ENCODE measurements at regions not wholly inside any gene's neighbourhood (a gene's known extent, or its start where the extent isn't known, plus 50 kb on each side); places are given as distances from the start of the nearest gene placed in this dataset.

- Histone ChIP-seq H3K36me3 (no peaks in the 10 kb centered on the region), H3K9me3 (no peaks in the 10 kb centered on the region), H3K27me3 (no peaks in the 10 kb centered on the region), H3K4me1 (peaks cover 37 to 43% of the 10 kb centered on the region in 2 donors), H3K4me3 (no peak overlapping the region), H3K27ac (peak overlapping the region; percentile 68 to 92 (median 82))
- DNase-seq (no peak), ATAC-seq (peak in 1 of 2 donors; percentile 9)
- TF ChIP-seq POLR2A (IDR thresholded peaks at IDR 0.05) (no peak), CTCF (IDR thresholded peaks at IDR 0.05 in 4 of 5, conservative IDR thresholded peaks at IDR 0.05 in 1 of 5) (no peak)
- intact Hi-C loops (cut with DNase I; ENCODE audit: low total_unique reads) = loop anchor here (5.0 kb wide), 2 partner anchors 53 to 347 kb away; no protein-coding TSS in a partner anchor
- in situ Hi-C loops (cut with MboI; ENCODE audit: low sequenced_read_pairs in 4 of 4) = no loop called here
Observed at GRCh38 chr6:122129313-122130025, 270.0 kb upstream of the HSF2 start.

- Histone ChIP-seq H3K9me3 (no peaks in the 10 kb centered on the region), H3K4me3 (no peak overlapping the region), H3K27ac (peak overlapping the region; percentile 68 to 92 (median 82)), H3K27me3 (no peaks in the 10 kb centered on the region), H3K4me1 (peaks cover 37 to 43% of the 10 kb centered on the region in 2 donors), H3K36me3 (no peaks in the 10 kb centered on the region)
- TF ChIP-seq CTCF (IDR thresholded peaks at IDR 0.05 in 4 of 5, conservative IDR thresholded peaks at IDR 0.05 in 1 of 5) (no peak), POLR2A (IDR thresholded peaks at IDR 0.05) (no peak)
- DNase-seq (peak in 1 of 2 donors; percentile 8), ATAC-seq (peak in 1 of 2 donors; percentile 28)
- intact Hi-C loops (cut with DNase I; ENCODE audit: low total_unique reads) (no loop called here), in situ Hi-C loops (cut with MboI; ENCODE audit: low sequenced_read_pairs in 4 of 4) (no loop called here)
Observed at GRCh38 chr6:122130026-122130348, 269.5 kb upstream of the HSF2 start.

- H3K27me3 ChIP-seq = no peaks in the 10 kb centered on the region
- no peaks in the 10 kb centered on the region for H3K36me3 ChIP-seq
- intact Hi-C loops (cut with DNase I; ENCODE audit: low total_unique reads) = no loop called here
- H3K9me3 ChIP-seq = no peaks in the 10 kb centered on the region
- TF ChIP-seq CTCF (IDR thresholded peaks at IDR 0.05 in 4 of 5, conservative IDR thresholded peaks at IDR 0.05 in 1 of 5) (no peak), POLR2A (IDR thresholded peaks at IDR 0.05) (no peak)
- no peak overlapping the region for H3K4me3 ChIP-seq
- in situ Hi-C loops (cut with MboI; ENCODE audit: low sequenced_read_pairs in 4 of 4) = no loop called here
- DNase-seq (no peak), ATAC-seq (no peak)
- peaks cover 37 to 43% of the 10 kb centered on the region in 2 donors for H3K4me1 ChIP-seq
- peak overlapping the region in 3 of 4 donors; percentile 78 to 92 (median 87) for H3K27ac ChIP-seq
Observed at GRCh38 chr6:122130518-122130917, 268.9 kb upstream of the HSF2 start.

GRCh38 chr6:122136386-122136785, 263.1 kb upstream of the HSF2 start:
- Histone ChIP-seq H3K4me3 (no peak overlapping the region), H3K36me3 (no peaks in the 10 kb centered on the region), H3K27ac (no peak overlapping the region), H3K27me3 (no peaks in the 10 kb centered on the region), H3K4me1 (no peaks in the 10 kb centered on the region), H3K9me3 (no peaks in the 10 kb centered on the region)
- in situ Hi-C loops (cut with MboI; ENCODE audit: low sequenced_read_pairs in 4 of 4) (no loop called here), intact Hi-C loops (cut with DNase I; ENCODE audit: low total_unique reads) (no loop called here)
- ATAC-seq = no peak
- TF ChIP-seq POLR2A (IDR thresholded peaks at IDR 0.05) (no peak), CTCF (IDR thresholded peaks at IDR 0.05 in 4 of 5, conservative IDR thresholded peaks at IDR 0.05 in 1 of 5) (no peak)
- no peak for DNase-seq

GRCh38 chr6:122140031-122140430, 259.4 kb upstream of the HSF2 start:
- Histone ChIP-seq H3K9me3 (no peaks in the 10 kb centered on the region), H3K36me3 (no peaks in the 10 kb centered on the region), H3K4me1 (no peaks in the 10 kb centered on the region), H3K4me3 (no peak overlapping the region), H3K27me3 (no peaks in the 10 kb centered on the region), H3K27ac (no peak overlapping the region)
- ATAC-seq (no peak), DNase-seq (no peak)
- in situ Hi-C loops (cut with MboI; ENCODE audit: low sequenced_read_pairs in 4 of 4) (no loop called here), intact Hi-C loops (cut with DNase I; ENCODE audit: low total_unique reads) (no loop called here)
- TF ChIP-seq CTCF (IDR thresholded peaks at IDR 0.05 in 4 of 5, conservative IDR thresholded peaks at IDR 0.05 in 1 of 5) (no peak), POLR2A (IDR thresholded peaks at IDR 0.05) (no peak)
